Sigmoid colon (tissue), 3 donors: ENCODE measurements at regions not wholly inside any gene's neighbourhood (a gene's known extent, or its start where the extent isn't known, plus 50 kb on each side); places are given as distances from the start of the nearest gene placed in this dataset.

Experiments used
- POLR2A ChIP-seq, 2 donors: fragments of 450-650 bp; IDR thresholded peaks; one replicate each; pipeline ENCODE4 v1.6.1; 2016; ENCODE audit warnings: antibody characterized with exemption in 2 of 2, mild to moderate bottlenecking in 2 of 2, moderate library complexity in 2 of 2
- TF ChIP-seq, protein P1 (sequence below), 4 experiments: fragments of 450-650 bp in 3 of 4; fragments of 200-600 bp in 1 of 4; IDR thresholded peaks; one replicate each; pipeline ENCODE4 v1.5.1; 2016 to 2019; ENCODE audit warnings: antibody characterized with exemption in 4 of 4, mild to moderate bottlenecking in 3 of 4, moderate library complexity in 2 of 4

DNA sequence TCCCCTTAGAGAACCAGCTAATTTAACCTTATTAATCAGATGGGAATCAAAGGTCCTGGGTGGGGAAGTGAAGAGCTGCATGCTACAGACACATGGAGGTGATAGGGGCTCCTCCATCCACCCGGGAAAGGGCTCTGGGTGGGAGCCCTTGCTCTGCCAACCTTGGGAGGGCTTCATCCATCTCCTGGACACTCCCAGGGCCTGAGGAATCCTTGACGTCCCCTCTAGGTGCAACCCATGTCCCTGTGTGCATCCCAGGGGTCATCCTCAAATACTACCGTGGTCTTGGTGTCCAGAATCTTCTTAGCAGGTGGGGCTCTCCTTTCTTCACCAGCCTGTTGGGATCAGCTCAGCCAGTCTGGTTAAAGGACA is 55.4 kb upstream of the IGFBP3 start:
- TF ChIP-seq, protein P1, sequence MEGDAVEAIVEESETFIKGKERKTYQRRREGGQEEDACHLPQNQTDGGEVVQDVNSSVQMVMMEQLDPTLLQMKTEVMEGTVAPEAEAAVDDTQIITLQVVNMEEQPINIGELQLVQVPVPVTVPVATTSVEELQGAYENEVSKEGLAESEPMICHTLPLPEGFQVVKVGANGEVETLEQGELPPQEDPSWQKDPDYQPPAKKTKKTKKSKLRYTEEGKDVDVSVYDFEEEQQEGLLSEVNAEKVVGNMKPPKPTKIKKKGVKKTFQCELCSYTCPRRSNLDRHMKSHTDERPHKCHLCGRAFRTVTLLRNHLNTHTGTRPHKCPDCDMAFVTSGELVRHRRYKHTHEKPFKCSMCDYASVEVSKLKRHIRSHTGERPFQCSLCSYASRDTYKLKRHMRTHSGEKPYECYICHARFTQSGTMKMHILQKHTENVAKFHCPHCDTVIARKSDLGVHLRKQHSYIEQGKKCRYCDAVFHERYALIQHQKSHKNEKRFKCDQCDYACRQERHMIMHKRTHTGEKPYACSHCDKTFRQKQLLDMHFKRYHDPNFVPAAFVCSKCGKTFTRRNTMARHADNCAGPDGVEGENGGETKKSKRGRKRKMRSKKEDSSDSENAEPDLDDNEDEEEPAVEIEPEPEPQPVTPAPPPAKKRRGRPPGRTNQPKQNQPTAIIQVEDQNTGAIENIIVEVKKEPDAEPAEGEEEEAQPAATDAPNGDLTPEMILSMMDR (IDR thresholded peaks at IDR 0.05) = no peak
- TF ChIP-seq POLR2A (IDR thresholded peaks at IDR 0.05) = no peak
